Kidney (tissue), 13 donors: ENCODE measurements at regions not wholly inside any gene's neighbourhood (a gene's known extent, or its start where the extent isn't known, plus 50 kb on each side); places are given as distances from the start of the nearest gene placed in this dataset.

Experiments
- DNase-seq, 5 donors: peaks; one replicate each; pipeline ENCODE4 v3.0.0-alpha.2; 2013 to 2020
- FAIRE-seq: peaks from 2 replicates; lab custom pipeline; 2012; peaks lifted over from hg19 to GRCh38; lab: Jason Lieb, UNC
- H3K27ac ChIP-seq, 2 donors: one replicate each; pipeline ENCODE4 v1.7.0; 2013; ENCODE audit warnings: low read depth in 2 of 2, low read length in 2 of 2, inconsistent platforms in 1 of 2
- H3K27me3 ChIP-seq: one replicate; pipeline ENCODE4 v1.7.1; 2013; ENCODE audit warnings: low read length, inconsistent platforms; ENCODE audit not compliant: control insufficient read depth, insufficient read depth
- H3K36me3 ChIP-seq, 3 donors: one replicate each; pipeline versions ENCODE4 v1.7.0 to v1.7.1; 2013; ENCODE audit warnings: low read length in 3 of 3, control low read depth in 1 of 3, inconsistent platforms in 1 of 3; ENCODE audit not compliant: insufficient read depth in 3 of 3, control insufficient read depth in 2 of 3
- H3K4me1 ChIP-seq, 3 donors: one replicate each; pipeline versions ENCODE4 v1.7.0 to v1.7.1; 2013; ENCODE audit warnings: low read length in 3 of 3, inconsistent platforms in 1 of 3, low read depth in 1 of 3; ENCODE audit not compliant: control insufficient read depth in 2 of 3, insufficient read depth in 2 of 3
- H3K4me3 ChIP-seq, 3 donors: one replicate each; pipeline versions ENCODE4 v1.7.0 to v1.8.1; 2013; ENCODE audit warnings: low read length in 3 of 3, control low read depth in 1 of 3, inconsistent platforms in 1 of 3
- H3K9ac ChIP-seq, 3 donors: one replicate each; pipeline versions ENCODE4 v1.7.0 to v1.7.1; 2013; ENCODE audit warnings: low read length in 3 of 3, control low read depth in 1 of 3, inconsistent platforms in 1 of 3
- H3K9me3 ChIP-seq, 3 donors: one replicate each; pipeline versions ENCODE4 v1.7.0 to v1.7.1; 2013; ENCODE audit warnings: low read length in 3 of 3, control low read depth in 1 of 3, inconsistent platforms in 1 of 3; ENCODE audit not compliant: control insufficient read depth in 2 of 3, insufficient read depth in 1 of 3
- intact Hi-C: fragments of 100-400 bp; cut with DNase I; formaldehyde crosslinking; loops from one replicate; pipeline ENCODE4 v1.11.1; 2022
- TF ChIP-seq, protein P1 (sequence below): IDR thresholded peaks from 3 replicates; pipeline ENCODE4 v1.5.1; 2012; ENCODE audit warnings: mild to moderate bottlenecking, moderate library complexity, borderline replicate concordance; ENCODE audit not compliant: insufficient read depth; ENCODE audit errors: extremely low read depth
- donor health status: control.
- donor health status: control.
- donor health status: control.
- donor health status: control.
- donor health status: control.
- donor health status: DM: yes; HTN: yes; CAD: no.
- donor health status: Normal renal cell carcinoma (clear cell type).

DNA sequence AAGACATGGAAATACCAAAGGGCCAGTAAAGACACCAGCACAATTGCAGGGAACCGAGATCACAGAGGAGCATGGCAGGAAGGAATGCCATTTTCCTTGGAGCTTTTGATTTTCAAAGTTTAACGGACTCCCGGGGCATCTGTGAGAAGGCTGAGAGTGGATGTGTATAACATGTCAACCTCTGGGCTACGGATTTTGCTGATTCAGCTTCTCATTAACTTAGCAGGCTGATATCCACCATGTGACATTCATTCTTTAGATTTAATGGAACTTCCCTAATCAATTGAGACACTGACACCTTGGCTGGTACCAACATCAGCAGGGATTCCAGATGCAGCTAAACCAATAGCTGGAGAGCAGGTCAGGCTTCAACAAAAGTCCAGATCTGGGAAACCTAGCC lies 496.6 kb upstream of the SPHKAP start:
- TF ChIP-seq, protein P1, sequence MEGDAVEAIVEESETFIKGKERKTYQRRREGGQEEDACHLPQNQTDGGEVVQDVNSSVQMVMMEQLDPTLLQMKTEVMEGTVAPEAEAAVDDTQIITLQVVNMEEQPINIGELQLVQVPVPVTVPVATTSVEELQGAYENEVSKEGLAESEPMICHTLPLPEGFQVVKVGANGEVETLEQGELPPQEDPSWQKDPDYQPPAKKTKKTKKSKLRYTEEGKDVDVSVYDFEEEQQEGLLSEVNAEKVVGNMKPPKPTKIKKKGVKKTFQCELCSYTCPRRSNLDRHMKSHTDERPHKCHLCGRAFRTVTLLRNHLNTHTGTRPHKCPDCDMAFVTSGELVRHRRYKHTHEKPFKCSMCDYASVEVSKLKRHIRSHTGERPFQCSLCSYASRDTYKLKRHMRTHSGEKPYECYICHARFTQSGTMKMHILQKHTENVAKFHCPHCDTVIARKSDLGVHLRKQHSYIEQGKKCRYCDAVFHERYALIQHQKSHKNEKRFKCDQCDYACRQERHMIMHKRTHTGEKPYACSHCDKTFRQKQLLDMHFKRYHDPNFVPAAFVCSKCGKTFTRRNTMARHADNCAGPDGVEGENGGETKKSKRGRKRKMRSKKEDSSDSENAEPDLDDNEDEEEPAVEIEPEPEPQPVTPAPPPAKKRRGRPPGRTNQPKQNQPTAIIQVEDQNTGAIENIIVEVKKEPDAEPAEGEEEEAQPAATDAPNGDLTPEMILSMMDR, result no peak
- FAIRE-seq, result no peak
- Histone ChIP-seq H3K36me3 (no peaks in the 10 kb centered on the region), H3K4me3 (no peak overlapping the region), H3K27ac (no peak overlapping the region), H3K9ac (no peak overlapping the region), H3K9me3 (no peaks in the 10 kb centered on the region), H3K27me3 (no peaks in the 10 kb centered on the region), H3K4me1 (no peaks in the 10 kb centered on the region)
- intact Hi-C loops, result no loop called here
- DNase-seq, result no peak

DNA sequence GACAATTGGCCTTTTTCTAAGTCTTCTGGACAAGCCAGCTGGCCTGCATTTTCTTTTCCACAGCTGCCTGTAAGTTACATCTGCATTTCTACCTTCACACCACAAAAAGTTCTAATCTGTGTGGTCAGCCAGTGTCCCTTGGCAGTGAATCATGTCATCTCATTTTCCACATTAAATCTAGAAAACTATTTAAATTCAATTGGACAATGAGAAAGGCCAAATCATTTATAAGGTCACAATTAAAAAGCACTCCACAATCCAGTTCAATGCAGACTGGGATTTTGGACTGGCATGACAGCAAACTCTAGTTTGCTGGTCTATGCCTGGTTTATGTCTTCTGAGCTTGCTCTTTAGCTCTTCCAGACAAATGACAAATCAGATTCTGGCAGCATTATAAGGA lies 494.2 kb upstream of the SPHKAP start:
- Histone ChIP-seq H3K4me1 (no peaks in the 10 kb centered on the region), H3K27ac (no peak overlapping the region), H3K9me3 (no peaks in the 10 kb centered on the region), H3K9ac (no peak overlapping the region), H3K4me3 (no peak overlapping the region), H3K27me3 (no peaks in the 10 kb centered on the region), H3K36me3 (no peaks in the 10 kb centered on the region)
- DNase-seq, result no peak
- no peak for FAIRE-seq
- intact Hi-C loops, result no loop called here
- TF ChIP-seq, protein P1, result no peak

DNA sequence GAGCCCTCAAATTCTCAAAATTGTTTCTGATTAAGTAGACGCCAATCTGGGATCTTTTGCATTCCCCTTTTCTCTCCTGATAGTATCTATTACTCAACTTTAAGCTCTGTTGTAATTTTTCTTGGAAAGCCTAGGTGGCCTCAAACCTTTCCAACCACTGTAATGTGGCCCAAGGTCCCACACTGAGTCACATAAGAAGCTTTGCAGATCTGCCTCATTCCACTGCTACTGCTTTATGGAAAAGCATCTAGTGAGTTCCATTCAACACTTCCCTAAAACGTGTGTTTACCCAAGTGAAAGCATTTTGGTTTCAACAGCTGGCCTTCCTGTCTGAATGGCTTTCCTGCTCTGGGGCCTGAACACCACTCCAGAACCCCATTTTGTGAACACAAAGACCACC lies 493.6 kb upstream of the SPHKAP start:
- H3K9ac ChIP-seq, result no peak overlapping the region
- H3K27ac ChIP-seq, result no peak overlapping the region
- DNase-seq (no peak), FAIRE-seq (no peak)
- H3K27me3 ChIP-seq, result no peaks in the 10 kb centered on the region
- H3K4me1 ChIP-seq, result no peaks in the 10 kb centered on the region
- intact Hi-C loops, result no loop called here
- TF ChIP-seq, protein P1, result no peak
- H3K36me3 ChIP-seq, result no peaks in the 10 kb centered on the region
- H3K9me3 ChIP-seq, result no peaks in the 10 kb centered on the region
- H3K4me3 ChIP-seq, result no peak overlapping the region

DNA sequence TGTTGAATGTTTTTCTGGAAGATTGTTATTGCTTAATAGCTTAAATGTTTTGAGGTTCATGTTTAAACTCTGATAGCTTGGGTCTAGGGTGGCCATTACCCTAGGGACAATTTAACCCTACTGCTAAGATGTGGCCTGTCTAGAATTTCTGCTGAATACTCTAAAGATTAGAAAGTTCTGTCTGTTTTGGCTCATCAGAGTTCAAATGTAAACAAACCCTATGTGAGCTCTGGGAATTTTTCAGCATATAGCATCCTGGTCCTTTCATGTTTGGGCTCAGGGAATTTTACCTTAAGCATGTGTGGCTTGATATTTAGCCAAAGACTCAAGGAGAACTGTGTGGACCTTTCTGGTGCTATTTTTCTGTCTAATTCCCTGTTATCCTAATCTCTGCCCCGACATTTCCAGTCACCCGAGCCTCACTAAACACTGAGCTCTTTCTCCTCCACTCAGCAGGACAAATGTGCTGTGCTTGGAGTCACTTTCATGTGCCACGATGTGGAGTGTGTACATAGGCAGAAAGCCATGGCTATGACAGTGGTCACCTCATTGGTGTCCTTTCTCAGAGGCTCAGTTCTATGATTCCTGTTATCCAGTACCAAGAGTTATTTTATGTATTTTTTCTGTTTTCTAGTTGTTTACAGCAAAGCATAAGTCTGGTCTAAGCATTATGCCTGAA lies 492.5 kb upstream of the SPHKAP start:
- Histone ChIP-seq H3K9me3 (no peaks in the 10 kb centered on the region), H3K4me1 (no peaks in the 10 kb centered on the region), H3K9ac (no peak overlapping the region), H3K4me3 (no peak overlapping the region), H3K36me3 (no peaks in the 10 kb centered on the region), H3K27ac (no peak overlapping the region), H3K27me3 (no peaks in the 10 kb centered on the region)
- FAIRE-seq (no peak), DNase-seq (no peak)
- intact Hi-C loops, result no loop called here
- TF ChIP-seq, protein P1, result no peak
